CD4-positive, alpha-beta T cell treated with Interferon alpha-2 for 1 hour (primary cell): ENCODE measurements at regions not wholly inside any gene's neighbourhood (a gene's known extent, or its start where the extent isn't known, plus 50 kb on each side); places are given as distances from the start of the nearest gene placed in this dataset.
"Not testable (repeated sequence)": the region's sequence is repeated elsewhere in the genome, so short reads cannot be mapped to it uniquely, and the experiment has no call there.

ENCODE experiments used
- DNase-seq, 2 donors: peaks; one replicate each; pipeline ENCODE4 v3.0.0-alpha.2; 2020 to 2022

- DNase-seq = no peak
These were observed 262.5 kb downstream of the FRK start for GRCh38 chr6:115798229-115798628.

DNA sequence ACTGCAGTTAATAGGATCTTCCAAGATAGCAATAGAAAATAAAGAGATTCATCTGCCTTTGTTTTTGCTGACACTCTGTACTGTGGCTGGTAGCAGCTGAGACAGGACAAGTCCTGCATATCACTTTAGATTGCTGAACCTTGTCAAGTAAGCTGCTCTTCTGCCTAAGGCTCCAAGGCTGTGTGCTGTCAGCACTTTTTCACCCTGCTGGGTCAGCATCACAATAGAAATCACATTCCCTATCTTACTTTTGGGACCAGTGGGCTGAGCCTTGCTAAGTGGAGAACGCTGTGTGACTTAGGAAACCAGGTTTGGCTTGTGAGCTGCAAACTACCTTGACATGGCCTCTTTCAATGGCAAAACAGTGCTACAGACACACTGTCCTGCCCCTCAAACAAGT is 263.9 kb downstream of the FRK start:
- no peak for DNase-seq

DNA sequence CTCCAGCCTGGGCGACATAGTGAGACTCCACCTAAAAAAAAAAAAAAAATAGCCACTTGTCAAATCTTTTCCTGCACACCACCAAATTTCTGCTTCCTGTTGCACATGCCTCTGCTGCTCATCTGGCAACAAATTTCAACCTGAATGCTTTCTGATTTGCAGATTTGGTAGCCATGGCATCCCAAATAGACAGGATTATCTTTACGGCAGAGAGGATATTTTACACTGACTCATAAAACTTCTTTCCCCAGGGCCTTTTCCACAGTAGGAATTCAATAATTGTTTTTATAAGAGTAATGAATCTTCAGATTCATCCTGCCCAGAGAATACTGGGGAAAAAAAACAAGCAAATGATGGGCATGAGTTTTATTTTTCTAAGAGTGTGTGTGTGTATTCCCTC is 264.6 kb downstream of the FRK start:
- no peak for DNase-seq

GRCh38 chr6:115783402-115784061 is 277.2 kb downstream of the FRK start:
- DNase-seq = no peak

DNA sequence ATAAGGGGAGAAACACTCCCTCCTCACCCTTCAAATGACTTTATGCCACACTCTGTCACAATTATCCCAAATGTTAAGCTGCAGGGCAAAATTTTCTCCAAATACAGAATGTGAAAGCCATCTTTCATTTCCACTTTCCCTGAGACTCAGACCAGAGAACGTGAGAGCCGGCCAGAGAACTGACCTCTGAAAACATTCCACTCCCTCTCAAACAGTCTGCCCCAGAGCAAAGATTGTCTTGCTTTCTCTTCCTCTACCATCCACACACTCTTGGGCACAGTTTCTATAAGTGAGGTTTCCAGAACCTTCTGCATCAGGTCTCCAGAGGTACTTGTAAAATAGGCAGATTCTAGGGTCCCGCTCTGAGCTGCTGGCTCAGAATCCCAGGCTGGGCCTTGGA is 278.1 kb downstream of the FRK start:
- no peak for DNase-seq

DNA sequence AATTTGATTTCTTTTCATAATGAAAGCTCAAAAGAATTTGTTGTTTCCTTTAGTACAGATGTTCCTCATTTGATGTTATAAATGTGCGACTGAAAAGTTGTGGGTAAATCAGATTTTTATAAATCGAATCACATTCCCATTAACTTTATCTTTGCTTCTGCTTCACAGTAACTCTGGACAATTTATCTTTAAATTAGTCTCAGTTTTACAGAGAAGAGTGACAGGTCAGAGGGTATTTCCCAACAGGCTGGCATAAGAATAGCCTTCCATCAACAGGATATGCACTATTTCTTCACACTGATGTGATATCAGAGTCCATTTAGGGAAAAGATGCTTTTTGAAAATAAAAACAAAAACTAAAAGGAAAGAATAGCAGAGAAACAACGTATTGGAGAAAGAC is 286.9 kb downstream of the FRK start:
- DNase-seq = no peak

- DNase-seq = no peak
These were observed 289.8 kb downstream of the FRK start for GRCh38 chr6:115770851-115771250.

- DNase-seq = no peak
These were observed 292.2 kb downstream of the FRK start for GRCh38 chr6:115768500-115768899.

DNA sequence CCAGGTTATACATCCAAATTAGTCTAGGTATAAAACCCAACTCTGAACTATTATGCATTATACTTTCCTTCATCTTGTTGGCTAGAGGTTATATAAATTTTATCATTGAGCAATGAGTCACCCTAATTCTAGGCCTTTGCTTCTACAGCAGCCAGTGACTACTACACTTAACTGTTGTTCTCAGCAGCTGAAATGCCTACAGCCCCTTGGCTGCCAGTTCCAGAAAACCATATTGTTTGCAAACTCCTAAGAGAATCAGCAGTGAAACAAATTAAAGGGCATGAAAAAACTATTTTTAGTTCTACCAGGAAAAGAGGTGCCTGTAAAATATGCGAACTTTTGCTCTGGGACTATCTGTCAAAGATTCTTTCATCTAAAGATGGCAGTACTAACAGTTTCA is 292.8 kb downstream of the FRK start:
- no peak for DNase-seq

DNA sequence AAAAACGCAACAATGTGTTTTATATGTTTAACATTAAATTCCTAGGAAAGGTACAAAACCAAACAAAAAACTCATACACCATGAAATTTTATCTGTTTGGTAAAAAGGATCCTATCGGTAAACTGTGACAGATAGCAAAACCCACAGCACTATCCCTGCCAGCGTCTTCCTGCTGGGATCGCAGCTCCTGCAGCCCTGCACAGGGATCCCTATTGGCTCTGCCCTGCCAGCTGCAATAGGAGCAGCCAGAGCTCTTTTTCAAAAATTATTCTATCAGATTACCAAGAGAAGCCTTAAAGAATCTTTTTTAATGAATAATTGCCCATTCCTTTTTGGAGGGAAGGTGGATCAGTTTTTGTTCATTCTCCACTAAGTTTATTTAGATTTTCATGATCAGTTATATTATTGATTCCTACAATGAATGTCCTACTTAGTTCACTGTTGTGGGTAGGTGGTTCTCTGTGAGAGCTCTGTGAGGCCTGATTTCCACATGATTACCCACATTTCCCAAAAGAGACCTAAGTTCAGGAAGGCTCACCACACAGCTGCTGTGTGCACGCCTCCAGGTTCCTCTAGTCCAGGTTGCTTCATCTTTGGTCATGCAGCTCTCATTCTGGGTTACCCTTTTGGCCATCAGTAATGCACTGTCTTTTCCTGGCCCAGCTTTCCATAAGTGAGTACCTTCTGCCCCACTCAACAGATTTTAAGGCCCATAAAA is 293.8 kb downstream of the FRK start:
- no peak for DNase-seq

GRCh38 chr6:115765966-115766365 is 294.7 kb downstream of the FRK start:
- DNase-seq = no peak

DNA sequence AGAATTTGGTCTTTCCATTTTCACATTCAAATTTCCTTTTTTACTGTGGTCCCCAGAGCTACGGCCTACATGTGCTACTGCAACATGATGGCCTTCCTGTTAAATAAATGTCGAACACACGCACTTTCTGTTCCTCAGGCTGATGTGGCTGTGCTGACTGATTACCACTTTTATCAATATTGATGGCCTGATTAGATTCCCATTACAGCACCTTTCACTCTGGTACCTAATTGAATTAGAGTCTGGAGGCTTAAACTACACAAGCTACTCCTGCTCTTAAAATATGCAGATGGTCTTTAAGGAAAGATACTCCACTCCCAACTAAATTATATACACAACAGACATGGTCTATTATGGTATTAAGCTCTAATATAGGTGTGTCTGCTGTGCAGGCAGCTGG is 301.6 kb downstream of the FRK start:
- no peak for DNase-seq

GRCh38 chr6:115753446-115753845 is 307.2 kb downstream of the FRK start:
- DNase-seq = no peak

DNA sequence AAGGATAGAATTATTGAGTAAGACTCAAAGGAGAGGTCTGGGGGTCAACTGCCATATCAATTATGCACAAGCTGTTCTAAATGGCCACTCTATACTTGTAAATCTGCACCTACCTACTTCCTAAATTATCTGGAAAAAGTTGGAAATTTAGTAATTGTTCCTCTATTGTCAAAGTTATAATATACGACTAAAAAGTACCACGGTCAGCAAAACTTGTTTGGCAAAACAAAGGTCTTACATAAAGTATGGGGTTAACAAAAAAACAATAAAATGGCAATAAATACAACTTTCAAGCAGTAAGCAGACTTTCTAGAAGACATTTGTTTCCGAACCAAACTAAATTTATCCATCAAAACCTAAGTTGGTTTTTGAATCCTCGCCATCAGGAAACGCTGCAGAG is 309.7 kb downstream of the FRK start:
- no peak for DNase-seq

- DNase-seq = no peak
These were observed 310.4 kb downstream of the FRK start for GRCh38 chr6:115750292-115750691.

- no peak for DNase-seq
These were observed 313.0 kb downstream of the FRK start for GRCh38 chr6:115747719-115748118.

GRCh38 chr6:115746583-115746982 is 314.1 kb downstream of the FRK start:
- not testable (repeated sequence) for DNase-seq

- no peak for DNase-seq
These were observed 319.8 kb downstream of the FRK start for GRCh38 chr6:115740907-115741306.

GRCh38 chr6:115735610-115736009 is 325.1 kb downstream of the FRK start:
- no peak for DNase-seq

DNA sequence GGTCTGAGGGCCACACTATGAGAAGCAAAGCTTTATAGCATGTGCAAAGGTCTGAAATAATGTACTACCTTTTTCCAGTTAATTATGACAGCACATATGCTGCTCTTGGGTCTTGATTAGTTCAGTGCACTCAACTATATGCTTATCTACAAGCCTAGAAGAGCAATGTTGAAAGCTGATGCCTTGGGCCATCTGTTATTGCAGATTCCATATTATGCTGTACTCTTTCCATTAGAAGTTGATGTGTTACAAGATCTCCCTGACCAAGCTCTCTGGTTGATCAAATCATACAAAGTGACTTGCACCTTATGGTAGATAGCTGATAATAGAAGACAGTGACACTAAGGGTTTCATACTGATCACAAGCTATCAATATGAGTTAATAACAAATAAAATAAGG is 327.3 kb downstream of the FRK start:
- no peak for DNase-seq

GRCh38 chr6:115729036-115729435 is 331.7 kb downstream of the FRK start:
- no peak for DNase-seq

GRCh38 chr6:115728171-115728570 is 332.5 kb downstream of the FRK start:
- DNase-seq = no peak

DNA sequence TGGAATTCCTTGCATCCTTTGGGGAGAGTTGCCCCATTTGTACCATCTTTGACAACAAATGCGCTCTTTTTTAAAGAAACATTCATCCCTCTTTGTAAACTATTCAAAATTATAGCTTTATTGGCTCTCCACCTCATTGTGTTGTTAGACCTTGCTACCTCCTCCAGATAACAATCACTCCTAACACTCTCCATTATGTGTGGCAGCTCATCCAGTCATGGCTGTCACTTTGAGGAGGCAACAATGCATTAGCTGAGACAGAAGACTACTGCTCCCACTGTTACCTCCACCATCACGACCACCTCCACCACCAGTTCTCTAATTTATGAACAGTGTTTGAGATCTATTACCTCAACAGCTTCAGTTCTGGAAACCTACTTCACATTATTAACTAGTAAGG is 339.1 kb downstream of the FRK start:
- DNase-seq = no peak

DNA sequence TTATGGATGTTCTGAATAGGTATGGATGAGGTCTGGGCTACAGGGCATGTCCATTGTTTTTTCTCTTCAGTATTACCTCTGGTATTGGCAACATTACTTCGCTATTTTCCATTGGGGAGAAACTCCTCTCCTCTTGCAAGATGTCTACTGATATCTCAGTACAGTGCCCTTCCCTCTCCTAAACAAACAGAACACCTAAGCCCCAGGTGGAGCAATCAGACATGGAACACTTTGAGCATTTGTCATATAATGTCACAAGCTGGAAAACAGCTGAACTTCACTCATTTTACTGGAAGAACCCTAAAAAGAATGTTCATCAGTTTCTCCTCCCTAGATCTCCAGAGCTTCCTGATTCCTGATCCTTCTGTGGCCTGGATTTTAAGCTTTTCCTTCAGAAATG is 339.8 kb downstream of the FRK start:
- no peak for DNase-seq

DNA sequence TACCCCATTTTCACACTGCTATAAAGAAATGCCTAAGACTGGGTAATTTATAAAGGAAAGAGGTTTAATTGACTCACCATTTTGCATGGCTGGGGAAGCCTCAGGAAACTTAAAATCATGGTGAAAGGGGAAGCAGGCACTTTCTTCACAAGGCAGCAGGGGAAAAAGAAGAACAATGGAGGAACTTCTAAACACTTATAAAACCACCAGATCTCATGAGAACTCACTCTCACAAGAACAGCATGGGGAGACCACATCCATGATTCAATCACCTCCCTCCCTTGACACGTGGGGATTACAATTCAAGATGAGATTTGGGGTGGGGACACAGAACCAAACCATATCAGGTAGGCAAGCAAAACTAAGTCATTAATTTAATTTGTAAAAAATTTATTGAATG is 343.2 kb downstream of the FRK start:
- no peak for DNase-seq
